ENCODE measurements at regions not wholly inside any gene's neighbourhood (a gene's known extent, or its start where the extent isn't known, plus 50 kb on each side); places are given as distances from the start of the nearest gene placed in this dataset.

DNA sequence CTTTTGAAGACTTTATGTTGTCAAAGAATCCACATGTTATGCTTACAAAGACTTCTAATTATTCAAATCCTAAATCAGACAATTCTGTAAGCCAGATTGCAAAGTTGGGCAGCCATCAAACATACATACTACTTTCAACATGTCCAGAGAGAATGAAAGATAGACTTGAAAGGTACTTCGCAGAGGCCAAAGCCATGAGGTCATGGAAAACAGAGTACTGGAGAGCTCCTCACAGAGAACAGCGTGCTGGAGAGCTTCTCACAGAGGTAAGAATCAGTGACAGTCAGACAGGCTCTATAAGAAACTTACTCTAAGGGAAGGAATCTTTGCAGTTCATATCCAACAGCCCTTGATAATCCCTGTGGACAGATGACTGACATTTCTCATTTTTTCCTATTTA, 400.2 kb downstream of the GJA1 start:
- DNase-seq = no peak

DNA sequence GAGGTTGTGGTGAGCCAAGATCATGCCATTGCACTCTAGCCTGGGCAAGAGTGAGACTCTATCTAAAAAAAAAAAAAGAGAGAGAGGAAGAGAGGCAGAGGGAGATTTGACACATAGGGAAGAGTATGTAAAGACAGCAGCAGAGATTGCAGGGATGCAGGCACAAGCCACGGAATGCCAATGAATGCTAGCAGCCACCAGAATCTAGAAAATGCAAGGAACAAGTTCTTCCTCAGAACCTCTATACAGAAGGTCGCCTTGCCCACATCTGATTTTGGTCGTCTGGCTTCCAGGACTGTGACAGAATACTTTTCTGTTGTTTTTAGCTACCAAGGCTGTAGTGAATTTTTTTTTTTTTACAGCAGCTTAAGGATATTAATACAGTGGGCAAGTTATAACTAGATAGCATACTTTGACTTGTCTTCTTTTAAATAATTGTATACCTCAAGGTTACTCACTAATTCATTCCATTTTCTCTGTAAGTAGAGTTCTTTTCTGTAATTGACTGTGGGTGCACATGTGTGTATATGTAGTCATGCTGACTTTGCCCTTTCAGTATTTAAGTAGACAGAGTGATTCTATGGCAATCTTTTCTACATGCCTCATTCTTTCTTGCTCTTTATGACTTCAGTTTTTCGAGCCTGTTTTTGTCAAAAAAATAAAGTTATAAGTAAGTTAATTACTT, 402.2 kb downstream of the GJA1 start:
- no peak for DNase-seq

GRCh38 chr6:121838842-121839241, 403.4 kb downstream of the GJA1 start:
- DNase-seq = no peak

- no peak for DNase-seq
Measured at GRCh38 chr6:121839896-121840295, 404.4 kb downstream of the GJA1 start.

GRCh38 chr6:121844898-121845297, 409.5 kb downstream of the GJA1 start:
- DNase-seq = no peak

- DNase-seq = no peak
Measured at GRCh38 chr6:121847806-121848522, 412.5 kb downstream of the GJA1 start.

DNA sequence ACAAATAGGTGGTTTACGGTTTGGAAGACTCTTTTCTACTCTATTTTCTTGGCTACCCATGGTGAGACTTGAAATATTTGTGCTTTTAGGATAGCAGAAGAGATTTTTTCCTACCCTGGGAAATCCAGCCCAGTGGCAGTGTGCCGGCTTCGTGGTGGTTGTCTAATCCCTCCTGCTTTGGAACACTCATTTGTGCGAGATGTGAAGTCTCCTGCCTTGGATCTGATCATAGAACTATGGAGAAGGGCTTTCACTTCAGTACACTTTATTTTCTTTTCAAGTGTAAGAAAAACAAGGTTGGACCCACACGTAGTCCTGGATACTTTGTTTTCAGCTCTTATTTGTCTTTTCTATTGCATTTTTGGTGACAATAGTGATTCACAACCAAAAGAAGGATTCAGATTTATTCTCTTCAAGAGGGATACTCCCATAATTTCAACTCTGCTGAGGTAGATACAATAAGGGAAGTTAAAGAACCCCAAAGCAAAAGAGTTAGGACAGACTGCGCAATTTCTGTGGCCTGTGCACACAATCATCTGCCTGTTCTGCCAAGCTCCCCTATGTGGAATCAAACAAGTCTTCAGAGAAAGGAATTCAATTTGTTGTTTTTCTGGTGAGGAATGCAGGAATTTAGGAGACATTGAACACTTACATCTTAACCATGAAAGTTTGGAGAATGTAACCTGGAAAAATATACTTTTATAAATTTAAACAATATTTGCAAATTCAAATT, 413.2 kb downstream of the GJA1 start:
- no peak for DNase-seq

- peak; percentile 6 for DNase-seq
Measured at GRCh38 chr6:121849477-121849876, 414.0 kb downstream of the GJA1 start.

GRCh38 chr6:121851056-121851455, 415.6 kb downstream of the GJA1 start:
- DNase-seq = no peak

GRCh38 chr6:121853686-121854085, 418.2 kb downstream of the GJA1 start:
- no peak for DNase-seq

- no peak for DNase-seq
Measured at GRCh38 chr6:121855521-121855920, 420.1 kb downstream of the GJA1 start.

DNA sequence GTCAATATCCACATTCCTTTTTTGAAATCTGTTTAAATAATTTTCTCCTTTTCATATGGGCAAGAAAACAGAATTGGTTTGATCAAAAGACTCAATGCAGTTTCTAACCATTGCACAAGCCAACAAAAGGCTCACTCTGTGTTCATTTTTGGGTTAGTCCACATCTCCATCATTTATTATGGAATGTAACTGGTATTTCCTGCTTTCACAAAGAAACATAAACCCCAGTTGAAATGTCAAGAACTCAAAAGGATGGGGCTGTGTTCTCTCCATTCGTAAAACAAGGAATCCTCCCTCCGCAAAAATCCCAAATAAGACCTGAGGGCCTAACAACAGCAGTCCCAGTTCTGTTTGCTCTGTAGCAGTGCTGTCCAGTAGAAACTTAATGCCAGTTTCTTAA, 420.9 kb downstream of the GJA1 start:
- no peak for DNase-seq

GRCh38 chr6:121857551-121857950, 422.1 kb downstream of the GJA1 start:
- no peak for DNase-seq

- no peak for DNase-seq
Measured at GRCh38 chr6:121858310-121858709, 422.9 kb downstream of the GJA1 start.

DNA sequence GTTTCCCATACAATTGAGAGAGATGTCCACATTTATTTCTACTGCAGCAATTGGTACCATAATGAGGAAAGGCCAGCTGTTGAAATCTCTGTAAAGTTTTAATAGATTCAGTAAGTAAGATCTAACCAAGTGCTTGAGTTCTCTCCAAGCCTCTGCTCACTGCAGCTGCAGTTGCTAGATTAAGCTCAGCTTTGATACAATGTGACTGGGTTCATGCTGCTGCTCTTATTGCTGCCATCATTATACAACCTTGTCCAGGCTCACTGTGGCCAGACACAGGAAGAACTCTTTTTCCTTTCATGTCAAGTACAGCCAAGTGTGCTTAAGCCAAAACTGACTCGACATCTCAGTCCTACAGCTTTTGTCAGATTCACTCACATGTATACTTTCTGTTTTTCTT, 423.5 kb downstream of the GJA1 start:
- DNase-seq = no peak

GRCh38 chr6:121865811-121866210, 430.4 kb downstream of the GJA1 start:
- DNase-seq = no peak

GRCh38 chr6:121867095-121867494, 431.6 kb downstream of the GJA1 start:
- DNase-seq = no peak

GRCh38 chr6:121868206-121868605, 432.8 kb downstream of the GJA1 start:
- no peak for DNase-seq

GRCh38 chr6:121873595-121873994, 438.1 kb downstream of the GJA1 start:
- DNase-seq = no peak

DNA sequence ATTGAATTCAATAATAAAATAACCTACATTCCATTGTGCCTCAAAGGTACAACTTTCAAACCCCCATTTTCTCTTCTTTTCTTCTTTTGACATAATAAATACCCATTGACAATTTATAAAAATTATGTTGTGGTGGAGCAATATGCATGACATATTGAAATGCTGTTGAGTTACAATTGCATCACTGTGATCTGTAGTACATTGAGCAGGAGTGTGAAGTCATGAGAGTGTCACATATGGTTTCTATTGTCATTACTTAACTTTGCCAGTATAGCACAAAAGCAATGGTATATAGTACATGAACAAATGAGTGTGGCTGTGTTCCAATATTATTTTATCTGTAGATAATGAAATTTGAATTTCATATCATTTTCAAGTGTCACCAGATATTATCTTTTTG, 441.3 kb downstream of the GJA1 start:
- DNase-seq = no peak

GRCh38 chr6:121879149-121879548, 443.7 kb downstream of the GJA1 start:
- DNase-seq = no peak

DNA sequence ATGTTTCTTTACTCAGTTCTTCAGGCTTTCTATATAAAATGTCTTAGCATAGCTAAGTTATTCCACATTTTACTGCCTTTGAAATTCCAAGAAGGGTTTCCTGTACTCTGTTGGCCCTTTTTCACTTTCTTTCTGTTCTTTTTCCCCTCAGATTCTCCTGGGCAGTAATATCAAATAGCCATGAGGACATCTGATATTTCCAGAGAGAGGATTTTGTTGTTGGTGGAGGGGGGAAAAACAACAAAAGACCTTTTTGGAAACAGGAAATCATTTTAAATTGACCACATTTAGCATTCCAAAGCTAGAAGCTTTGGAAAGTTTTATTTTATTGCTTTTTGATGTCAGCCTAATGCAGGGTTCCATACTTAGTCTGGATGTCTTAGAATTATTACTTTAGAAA, 445.4 kb downstream of the GJA1 start:
- no peak for DNase-seq

- no peak for DNase-seq
Measured at GRCh38 chr6:121881974-121882667, 446.7 kb downstream of the GJA1 start.

Data from NK-92 treated with Interleukin-12 subunit alpha and Interleukin-12 subunit beta, amount 100 ng/mL, for 24 hours (cell line).